Upper lobe of left lung (tissue), 6 donors: ENCODE measurements at regions not wholly inside any gene's neighbourhood (a gene's known extent, or its start where the extent isn't known, plus 50 kb on each side); places are given as distances from the start of the nearest gene placed in this dataset.

Experiments used
- ATAC-seq, 2 donors: fragments of 200-7000 bp; cut with Tn5 transposase; one replicate each; pipeline ENCODE4 v1.9.1; 2022; ENCODE audit warnings: mild to moderate bottlenecking in 2 of 2, moderate library complexity in 2 of 2; ENCODE audit not compliant: low FRiP score in 2 of 2
- DNase-seq, 2 donors: peaks; one replicate each; pipeline ENCODE4 v3.0.0-alpha.2; 2019 to 2020
- H3K27ac ChIP-seq, 4 donors: fragments of 200-600 bp; sonication (generic); one replicate each; pipeline ENCODE4 v1.5.1; 2016 to 2019
- H3K27me3 ChIP-seq, 4 donors: fragments of 200-600 bp; sonication (generic); one replicate each; pipeline ENCODE4 v1.5.1; 2017 to 2019
- H3K36me3 ChIP-seq, 4 donors: fragments of 200-600 bp; sonication (generic); one replicate each; pipeline ENCODE4 v1.5.1; 2016 to 2019
- H3K4me1 ChIP-seq, 4 donors: fragments of 200-600 bp; sonication (generic); one replicate each; pipeline ENCODE4 v1.5.1; 2018 to 2019
- H3K4me3 ChIP-seq, 4 donors: fragments of 200-600 bp; sonication (generic); one replicate each; pipeline ENCODE4 v1.5.1; 2017 to 2019; ENCODE audit warnings: mild to moderate bottlenecking in 2 of 4, moderate library complexity in 1 of 4
- H3K9me3 ChIP-seq, 4 donors: fragments of 200-600 bp; sonication (generic); one replicate each; pipeline ENCODE4 v1.5.1; 2018 to 2019
- CTCF ChIP-seq, 6 experiments: fragments of 450-650 bp in 4 of 6; fragments of 200-600 bp in 2 of 6; sonication (generic) in 2 of 6; IDR thresholded peaks; one replicate each; pipeline ENCODE4 v1.5.1; 2016 to 2019; ENCODE audit warnings: antibody characterized with exemption in 6 of 6
- EP300 ChIP-seq, 4 donors: sonication (generic); formaldehyde crosslinking; IDR thresholded peaks; one replicate each; pipeline ENCODE4 v1.5.1; 2017; ENCODE audit warnings: antibody characterized with exemption in 4 of 4, control low read depth in 2 of 4
- POLR2A ChIP-seq, 4 donors: fragments of 450-650 bp; IDR thresholded peaks; one replicate each; pipeline ENCODE4 v1.5.1; 2016 to 2017; ENCODE audit warnings: antibody characterized with exemption in 4 of 4, mild to moderate bottlenecking in 2 of 4
- POLR2AphosphoS5 ChIP-seq, 2 donors: sonication (generic); formaldehyde crosslinking; IDR thresholded peaks; one replicate each; pipeline ENCODE4 v1.5.1; 2017; ENCODE audit warnings: antibody characterized with exemption in 2 of 2
- WGBS, 2 donors: methylation state at CpG; one replicate each; pipeline ENCODE4 v1.1.5; 2017 to 2018; 5-methylcytosine and 5-hydroxymethylcytosine counted together
- donor health status: DM: no; HTN: no; CAD: no; lungs with moderate emphysema.
- donor health status: DM: no; HTN: yes; CAD: no; lungs with severe emphysema.

- H3K36me3 ChIP-seq: no peaks in the 10 kb centered on the region
- no peaks in the 10 kb centered on the region for H3K9me3 ChIP-seq
- no peak for TF ChIP-seq CTCF (IDR thresholded peaks at IDR 0.05)
- TF ChIP-seq EP300 (IDR thresholded peaks at IDR 0.05): no peak
- TF ChIP-seq POLR2A (IDR thresholded peaks at IDR 0.05): no peak
- TF ChIP-seq POLR2AphosphoS5 (IDR thresholded peaks at IDR 0.05): no peak
- H3K4me1 ChIP-seq: no peaks in the 10 kb centered on the region
- WGBS, 2 donors: 49 to 54% methylated on average over 3 of the region's 3 CpGs
- H3K4me3 ChIP-seq: no peak overlapping the region
- DNase-seq (no peak), ATAC-seq (no peak)
- H3K27ac ChIP-seq: no peak overlapping the region
- H3K27me3 ChIP-seq: no peaks in the 10 kb centered on the region
Observed at GRCh38 chr10:8738987-8739386, 684.5 kb downstream of the GATA3 start.

GRCh38 chr10:8752146-8752843 is 697.8 kb downstream of the GATA3 start:
- Histone ChIP-seq H3K27me3 (no peaks in the 10 kb centered on the region), H3K27ac (no peak overlapping the region), H3K4me1 (no peaks in the 10 kb centered on the region), H3K4me3 (no peak overlapping the region), H3K9me3 (no peaks in the 10 kb centered on the region), H3K36me3 (no peaks in the 10 kb centered on the region)
- DNase-seq (no peak), ATAC-seq (no peak)
- WGBS, 2 donors: 53 to 67% methylated on average over 7 of the region's 7 CpGs
- no peak for TF ChIP-seq POLR2AphosphoS5 (IDR thresholded peaks at IDR 0.05)
- no peak for TF ChIP-seq CTCF (IDR thresholded peaks at IDR 0.05)
- no peak for TF ChIP-seq POLR2A (IDR thresholded peaks at IDR 0.05)
- TF ChIP-seq EP300 (IDR thresholded peaks at IDR 0.05): no peak

- no peaks in the 10 kb centered on the region for H3K36me3 ChIP-seq
- WGBS, 2 donors: 49 to 54% methylated on average over 4 of the region's 4 CpGs
- no peak for DNase-seq
- ATAC-seq: no peak
- no peaks in the 10 kb centered on the region for H3K4me1 ChIP-seq
- TF ChIP-seq POLR2A (IDR thresholded peaks at IDR 0.05) (no peak), EP300 (IDR thresholded peaks at IDR 0.05) (no peak), CTCF (IDR thresholded peaks at IDR 0.05) (no peak), POLR2AphosphoS5 (IDR thresholded peaks at IDR 0.05) (no peak)
- H3K4me3 ChIP-seq: no peak overlapping the region
- H3K27ac ChIP-seq: no peak overlapping the region
- no peaks in the 10 kb centered on the region for H3K27me3 ChIP-seq
- H3K9me3 ChIP-seq: no peaks in the 10 kb centered on the region
Observed at GRCh38 chr10:8758029-8758428, 703.5 kb downstream of the GATA3 start.

GRCh38 chr10:8766899-8767298 is 712.4 kb downstream of the GATA3 start:
- no peak for ATAC-seq
- no peaks in the 10 kb centered on the region for H3K27me3 ChIP-seq
- H3K4me1 ChIP-seq: no peaks in the 10 kb centered on the region
- TF ChIP-seq CTCF (IDR thresholded peaks at IDR 0.05) (no peak), POLR2AphosphoS5 (IDR thresholded peaks at IDR 0.05) (no peak), POLR2A (IDR thresholded peaks at IDR 0.05) (no peak)
- DNase-seq: no peak
- H3K36me3 ChIP-seq: no peaks in the 10 kb centered on the region
- 90 to 94% methylated on average over 4 of the region's 4 CpGs for WGBS, 2 donors
- no peak overlapping the region for H3K27ac ChIP-seq
- no peak overlapping the region for H3K4me3 ChIP-seq
- no peaks in the 10 kb centered on the region for H3K9me3 ChIP-seq

- Histone ChIP-seq H3K4me3 (no peak overlapping the region), H3K4me1 (no peaks in the 10 kb centered on the region), H3K36me3 (no peaks in the 10 kb centered on the region), H3K9me3 (no peaks in the 10 kb centered on the region), H3K27me3 (no peaks in the 10 kb centered on the region), H3K27ac (no peak overlapping the region)
- WGBS, 2 donors: 69% methylated on average over 5 of the region's 5 CpGs
- ATAC-seq (no peak), DNase-seq (no peak)
- no peak for TF ChIP-seq POLR2A (IDR thresholded peaks at IDR 0.05)
- TF ChIP-seq POLR2AphosphoS5 (IDR thresholded peaks at IDR 0.05): no peak
- no peak for TF ChIP-seq CTCF (IDR thresholded peaks at IDR 0.05)
- no peak for TF ChIP-seq EP300 (IDR thresholded peaks at IDR 0.05)
Observed at GRCh38 chr10:8767591-8767990, 713.1 kb downstream of the GATA3 start.
